GM21526 (cell line): ENCODE measurements at regions not wholly inside any gene's neighbourhood (a gene's known extent, or its start where the extent isn't known, plus 50 kb on each side); places are given as distances from the start of the nearest gene placed in this dataset.

Source experiments
- ATAC-seq: cut with Tn5 transposase; IDR thresholded peaks from one replicate; pipeline ENCODE4 v1.9.1; 2021; ENCODE audit warnings: moderate library complexity; ENCODE audit not compliant: unreplicated experiment, low FRiP score

DNA sequence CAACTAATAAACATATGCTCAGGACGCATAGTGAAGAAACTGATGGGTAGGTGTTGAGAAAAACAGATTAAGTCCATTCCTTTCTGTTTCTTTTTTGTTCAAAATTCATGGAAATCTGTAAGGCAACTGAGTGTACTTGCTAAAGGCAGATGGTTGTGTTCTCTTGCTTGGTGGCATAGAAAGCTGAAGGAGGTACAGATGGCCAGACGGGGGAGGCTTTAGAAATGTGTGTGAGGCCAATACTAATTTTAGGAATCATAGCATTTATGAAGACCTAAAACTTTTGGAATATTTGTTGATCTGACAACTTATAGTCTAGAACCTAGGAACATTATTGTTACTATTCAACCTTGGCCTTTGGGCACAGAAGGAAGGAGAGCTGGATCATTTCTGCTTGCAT lies 56.8 kb upstream of the EMCN start:
- no peak for ATAC-seq

DNA sequence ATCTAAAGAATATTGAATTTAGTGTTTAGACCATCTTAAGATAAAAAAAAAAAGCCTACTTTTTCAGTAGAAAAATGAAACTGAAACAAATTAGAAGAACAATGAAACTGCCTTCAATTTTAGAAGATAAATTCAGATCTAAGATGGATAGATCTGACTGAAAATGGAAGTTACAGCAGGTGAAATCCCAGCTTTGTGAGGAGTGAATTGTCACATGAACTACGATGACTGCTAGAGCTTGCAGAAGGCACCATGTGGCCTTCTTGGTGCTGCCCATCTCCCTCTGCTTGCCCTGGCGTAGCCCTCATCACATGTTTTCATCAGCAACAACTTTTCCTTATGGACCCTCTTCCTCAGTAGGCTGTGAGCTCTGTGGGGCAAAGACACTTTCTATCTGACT lies 51.4 kb upstream of the EMCN start:
- peak; percentile 87 for ATAC-seq
